PC-9 (cell line): ENCODE measurements at regions not wholly inside any gene's neighbourhood (a gene's known extent, or its start where the extent isn't known, plus 50 kb on each side); places are given as distances from the start of the nearest gene placed in this dataset.

Source experiments
- CTCF ChIP-seq: fragments of 200-600 bp; sonication (generic); conservative IDR thresholded peaks from 2 replicates; pipeline ENCODE4 v1.6.1; 2017; ENCODE audit warnings: mixed run types, antibody characterized with exemption, mild to moderate bottlenecking, moderate library complexity
- EZH2 ChIP-seq: fragments of 200-600 bp; sonication (generic); IDR thresholded peaks from 2 replicates; pipeline ENCODE4 v1.8.0; 2017; ENCODE audit warnings: antibody characterized with exemption, low read depth

GRCh38 chr14:26204366-26204727 is 393.5 kb downstream of the NOVA1 start:
- no peak for TF ChIP-seq EZH2
- TF ChIP-seq CTCF: no peak
